Renal pelvis (tissue), 1 donor: ENCODE measurements at regions not wholly inside any gene's neighbourhood (a gene's known extent, or its start where the extent isn't known, plus 50 kb on each side); places are given as distances from the start of the nearest gene placed in this dataset.
"Not testable (repeated sequence)": the region's sequence is repeated elsewhere in the genome, so short reads cannot be mapped to it uniquely, and the experiment has no call there.

ENCODE experiments used
- DNase-seq: peaks from one replicate; pipeline ENCODE4 v3.0.0-alpha.2; 2013

- DNase-seq: no peak
Measured at GRCh38 chr7:96561892-96562291, 147.8 kb downstream of the SEM1 start.

DNA sequence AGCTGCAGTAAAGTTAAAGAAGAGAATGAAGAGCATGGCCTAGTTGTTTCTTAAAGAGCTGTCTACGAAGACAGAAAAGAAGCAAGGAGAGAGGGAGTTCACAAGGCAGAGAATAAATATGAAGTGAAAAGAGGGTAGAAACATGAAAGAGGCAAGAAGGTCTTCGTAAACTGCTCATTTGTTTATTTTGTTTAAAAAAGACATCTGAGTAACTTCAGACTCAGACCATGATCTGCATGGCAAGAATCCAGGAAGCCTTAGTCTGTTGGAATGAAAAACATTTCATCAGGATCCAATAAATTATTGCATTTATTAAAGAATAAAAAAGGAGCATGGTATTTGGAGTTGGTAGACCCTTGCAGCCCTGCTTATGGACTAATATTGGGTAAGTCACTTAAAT, 151.1 kb downstream of the SEM1 start:
- peak; percentile 4 for DNase-seq

DNA sequence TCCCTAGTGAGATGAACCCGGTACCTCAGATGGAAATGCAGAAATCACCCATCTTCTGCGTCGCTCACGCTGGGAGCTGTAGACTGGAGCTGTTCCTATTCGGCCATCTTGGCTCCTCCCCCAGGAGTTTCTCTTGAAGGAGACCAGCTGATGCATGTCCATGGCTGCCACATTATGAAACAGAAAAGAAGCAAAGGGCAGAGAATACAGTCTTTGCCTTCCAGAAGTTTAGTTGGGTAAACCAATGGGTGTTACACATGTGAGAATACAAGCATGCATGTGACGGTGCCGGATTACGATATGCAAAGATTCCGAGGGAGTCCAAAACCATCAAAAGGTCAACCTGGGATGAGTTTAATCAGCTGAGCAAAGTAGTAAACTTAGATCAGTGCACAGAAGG, 151.6 kb downstream of the SEM1 start:
- no peak for DNase-seq

- not testable (repeated sequence) for DNase-seq
Measured at GRCh38 chr7:96557598-96557997, 152.0 kb downstream of the SEM1 start.

DNA sequence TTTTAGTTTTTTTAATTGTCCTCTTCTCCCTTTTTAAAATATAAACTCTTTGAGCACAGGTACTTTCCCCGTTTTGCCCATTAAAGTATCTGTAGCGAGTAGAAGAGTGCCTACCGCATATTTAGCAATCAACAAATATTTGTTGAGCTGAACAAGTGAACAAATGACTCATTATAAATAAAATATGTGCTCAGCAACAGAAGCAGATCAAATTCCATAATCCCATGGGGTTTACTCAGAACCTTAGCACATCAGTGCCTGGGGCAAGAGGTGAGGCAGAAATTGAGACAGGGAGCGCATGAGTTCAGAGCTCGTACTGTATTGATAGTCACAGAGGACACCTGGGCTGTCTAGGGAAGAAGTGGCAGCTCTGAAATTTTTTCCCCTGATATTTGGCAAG, 161.0 kb downstream of the SEM1 start:
- DNase-seq: no peak

DNA sequence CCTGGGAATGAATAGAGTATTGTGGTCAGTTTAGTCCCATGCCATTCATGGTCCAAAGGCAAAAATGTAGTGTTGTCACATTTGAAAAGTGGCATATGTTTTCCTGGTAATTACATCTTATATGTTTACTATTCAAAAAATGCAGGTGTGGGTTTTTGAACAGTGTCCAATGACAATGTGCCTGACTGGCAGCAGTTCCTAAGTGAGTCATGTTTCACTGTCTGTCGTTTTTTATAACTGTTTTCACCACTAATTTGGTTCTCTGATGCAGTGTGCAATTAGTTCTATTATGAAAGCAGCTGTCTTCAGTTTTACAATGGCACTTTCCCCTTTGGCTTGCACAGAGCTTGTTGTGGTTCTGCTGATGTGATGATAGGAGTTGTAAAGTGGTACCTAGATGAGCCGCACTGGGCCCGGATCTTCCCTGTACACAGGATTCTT, 162.3 kb downstream of the SEM1 start:
- DNase-seq: no peak

DNA sequence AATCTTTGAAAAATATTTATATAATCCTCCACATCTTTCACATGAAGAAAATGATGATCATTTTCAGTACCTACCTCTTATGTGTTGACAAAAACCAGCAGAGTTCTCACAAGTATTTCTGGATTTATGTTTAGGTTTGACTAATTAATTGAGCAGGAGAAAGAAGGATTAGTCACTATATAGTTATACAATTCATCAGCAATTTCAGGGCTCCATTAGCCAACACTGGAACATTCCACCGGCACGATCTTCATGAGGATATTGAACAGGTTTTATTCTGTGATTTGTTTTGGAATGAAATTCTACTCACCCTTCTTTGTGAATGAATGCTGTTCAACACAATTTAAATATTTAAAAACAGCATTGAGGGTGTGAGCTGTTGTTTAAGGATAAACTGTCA, 163.2 kb downstream of the SEM1 start:
- DNase-seq: no peak

GRCh38 chr7:96539471-96539870, 170.2 kb downstream of the SEM1 start:
- DNase-seq: no peak

DNA sequence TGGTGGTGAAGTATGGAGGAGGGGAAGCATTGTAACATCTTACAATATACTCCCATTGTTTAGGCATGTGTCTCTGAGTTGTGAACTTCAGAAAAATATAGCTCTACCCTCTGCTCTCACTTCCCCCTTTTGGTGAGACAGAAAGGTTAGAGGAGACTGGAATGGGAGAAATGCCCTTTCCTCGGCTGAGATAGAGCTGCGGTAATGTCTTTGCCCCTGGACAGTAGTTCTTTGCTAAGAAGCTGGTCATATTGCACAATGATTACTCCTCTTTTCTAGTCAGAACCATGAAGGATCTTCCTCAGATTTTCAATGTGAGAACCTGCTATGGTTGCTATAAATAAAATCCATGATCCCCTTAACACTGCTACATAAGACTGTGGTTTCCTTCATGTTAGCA, 171.0 kb downstream of the SEM1 start:
- no peak for DNase-seq

GRCh38 chr7:96534221-96534620, 175.4 kb downstream of the SEM1 start:
- no peak for DNase-seq

DNA sequence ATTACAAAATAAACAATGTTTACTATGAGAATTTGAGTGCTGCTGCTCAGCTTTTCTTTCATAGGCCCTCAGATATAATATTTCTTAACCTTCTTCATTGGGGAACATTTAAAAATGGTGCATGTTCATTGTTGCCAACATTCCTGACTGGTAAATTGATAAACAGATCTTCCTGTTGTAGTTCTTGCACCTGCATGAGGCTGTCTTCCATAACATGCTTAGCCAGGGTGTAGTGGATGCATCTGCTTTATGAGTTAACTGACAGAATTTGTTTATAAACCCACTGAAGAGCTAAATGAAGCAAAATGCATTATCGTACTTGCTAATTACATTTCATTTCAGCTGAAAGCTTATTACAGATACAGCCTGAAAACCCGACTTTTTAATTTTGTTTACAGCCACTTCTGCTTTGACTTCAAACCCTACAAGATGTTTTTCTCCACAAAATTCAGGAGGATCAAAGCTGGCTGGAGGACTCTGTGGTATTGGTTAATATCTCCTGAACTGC, 177.2 kb downstream of the SEM1 start:
- DNase-seq: no peak

DNA sequence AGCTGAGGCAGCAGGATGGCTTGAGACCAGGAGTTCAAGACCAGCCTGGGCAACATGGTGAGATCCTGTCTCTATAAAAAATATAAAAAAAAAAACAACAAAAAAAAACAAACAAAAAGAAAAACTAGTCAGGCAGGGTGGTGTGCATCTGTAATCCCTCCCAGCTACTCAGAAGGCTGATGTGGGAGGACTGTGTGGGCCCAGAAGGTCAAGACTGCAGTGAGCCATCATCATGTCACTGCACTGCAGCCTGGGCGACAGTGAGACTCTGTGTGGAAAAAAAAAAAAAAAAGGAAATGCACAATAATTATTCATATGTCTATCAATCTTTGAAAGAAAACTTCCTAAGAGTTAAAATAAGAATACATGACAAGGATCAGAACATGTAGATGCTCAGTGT, 178.3 kb downstream of the SEM1 start:
- no peak for DNase-seq

GRCh38 chr7:96530786-96531185, 178.9 kb downstream of the SEM1 start:
- DNase-seq: no peak

DNA sequence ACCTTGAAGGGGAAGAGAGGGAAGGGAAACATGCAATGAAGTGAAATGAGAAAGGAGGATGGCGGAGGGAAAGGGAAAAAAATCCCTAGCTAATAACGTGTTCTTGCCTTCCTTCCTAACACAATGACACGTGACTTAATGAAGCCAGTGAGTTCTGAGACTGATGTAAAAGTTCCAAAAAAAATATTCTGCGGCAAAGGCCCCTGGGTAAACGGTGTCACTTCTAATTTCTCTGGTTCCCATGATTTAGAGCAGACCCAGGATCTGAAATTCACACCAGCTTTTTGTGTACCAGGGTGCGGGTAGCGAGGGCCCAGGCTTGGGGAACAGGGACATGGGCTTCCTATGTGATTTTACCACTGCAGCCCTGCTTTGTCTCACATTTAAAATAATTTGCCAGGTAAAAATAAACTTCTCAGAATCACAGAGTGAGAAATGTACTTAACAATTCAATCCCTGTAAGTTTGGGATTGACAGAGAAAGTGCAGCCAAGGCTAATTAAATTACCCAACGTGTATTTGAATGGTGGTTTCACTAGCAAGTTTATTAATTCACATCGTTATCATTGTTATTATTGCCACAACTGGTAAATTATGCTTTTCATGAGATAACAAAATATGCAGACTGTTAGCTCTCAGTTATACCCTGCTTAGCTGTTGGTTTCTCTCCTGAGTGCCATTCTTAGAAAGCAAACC, 182.4 kb downstream of the SEM1 start:
- DNase-seq: no peak

DNA sequence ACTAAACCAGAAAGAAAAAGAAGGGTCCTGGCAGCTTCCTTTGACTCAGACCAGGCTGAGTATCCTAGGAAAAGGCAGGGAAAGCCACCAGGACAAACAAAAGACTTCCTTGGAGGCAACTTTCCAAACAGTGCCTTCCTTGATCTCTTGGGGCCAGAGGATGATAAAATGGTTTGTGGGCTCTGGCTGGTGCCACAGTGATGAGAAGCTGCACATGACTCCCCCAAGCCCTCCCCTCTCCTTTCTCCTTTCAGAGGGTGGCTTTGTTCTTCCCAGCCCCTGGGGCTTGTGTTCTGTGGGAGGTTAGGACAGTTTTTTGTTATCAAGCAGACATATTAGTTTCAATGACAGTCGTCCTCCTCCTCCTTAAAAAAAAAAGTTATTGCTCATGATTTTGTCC, 183.2 kb downstream of the SEM1 start:
- no peak for DNase-seq

- no peak for DNase-seq
Measured at GRCh38 chr7:96521068-96521894, 188.4 kb downstream of the SEM1 start.

GRCh38 chr7:96508371-96508770, 186.5 kb upstream of the SLC25A13 start:
- DNase-seq: no peak

GRCh38 chr7:96503597-96503996, 181.7 kb upstream of the SLC25A13 start:
- no peak for DNase-seq

- no peak for DNase-seq
Measured at GRCh38 chr7:96501318-96501717, 179.4 kb upstream of the SLC25A13 start.

DNA sequence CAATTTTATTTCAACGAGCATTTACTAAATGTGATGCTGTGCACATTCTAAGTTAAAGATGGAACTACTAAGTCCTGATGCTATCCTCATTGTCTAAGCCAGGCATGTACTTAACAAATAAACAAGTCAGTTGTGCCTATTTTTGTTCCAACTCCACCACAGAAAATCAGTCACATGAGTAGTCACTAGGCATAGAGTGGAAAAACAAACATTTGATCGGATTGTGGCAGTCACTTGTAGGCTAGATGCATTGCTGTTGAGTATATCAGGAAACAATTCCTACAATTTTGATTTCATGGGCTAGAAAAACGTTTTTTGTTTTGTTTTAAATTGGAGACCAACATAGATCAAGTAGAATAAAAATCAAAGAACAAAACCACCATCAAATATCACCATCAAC, 177.6 kb upstream of the SLC25A13 start:
- DNase-seq: no peak

GRCh38 chr7:96497567-96497966, 175.7 kb upstream of the SLC25A13 start:
- DNase-seq: no peak

- no peak for DNase-seq
Measured at GRCh38 chr7:96495751-96496216, 173.9 kb upstream of the SLC25A13 start.

DNA sequence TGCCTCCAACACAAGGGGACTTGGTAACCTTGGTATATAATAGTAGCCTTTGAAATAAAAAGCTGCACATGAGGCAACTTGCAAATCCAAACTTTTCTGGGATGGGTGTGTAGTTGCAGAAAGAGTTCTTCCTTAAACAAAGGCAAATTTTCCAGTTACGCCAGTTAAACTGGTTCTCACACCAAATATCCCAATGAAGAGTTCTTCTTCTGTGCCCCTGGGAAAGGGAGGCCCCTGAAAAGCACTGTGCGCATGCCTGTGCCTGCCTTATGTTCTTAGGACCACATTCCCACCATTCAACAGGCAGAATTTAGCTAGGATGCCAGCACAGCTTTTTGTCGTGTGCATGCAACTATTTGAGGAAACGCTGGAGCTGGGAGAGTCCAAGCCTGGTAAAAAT, 164.8 kb upstream of the SLC25A13 start:
- DNase-seq: no peak
